ENCODE measurements at regions not wholly inside any gene's neighbourhood (a gene's known extent, or its start where the extent isn't known, plus 50 kb on each side); places are given as distances from the start of the nearest gene placed in this dataset.

GRCh38 chr10:88089498-88089897 is 226.1 kb downstream of the PTEN start:
- DNase-seq (no peak), ATAC-seq (no peak)
- peaks cover 0 to 14% (median 0%) of the 10 kb centered on the region in 9 donors for H3K9me3 Mint-ChIP-seq
- peaks cover 34 to 45% (median 42%) of the 10 kb centered on the region in 4 donors for H3K4me1 Mint-ChIP-seq
- H3K36me3 Mint-ChIP-seq = no peaks in the 10 kb centered on the region
- peak overlapping the region in 6 of 10 donors; percentile 32 to 94 (median 84) for H3K27ac Mint-ChIP-seq
- POLR2A ChIA-PET = no interaction called here
- H3K27me3 Mint-ChIP-seq = no peaks in the 10 kb centered on the region
- H3K4me3 Mint-ChIP-seq = peak overlapping the region in 1 of 10 donors; percentile 12

GRCh38 chr10:88090568-88091214 is 227.3 kb downstream of the PTEN start:
- no peak for DNase-seq
- no peaks in the 10 kb centered on the region for H3K36me3 Mint-ChIP-seq
- ATAC-seq = no peak
- POLR2A ChIA-PET = interaction anchor here (0.6 to 2.3 kb wide), 4 partner anchors 22 to 297 kb away, joined by 3 to 29 read pairs (median 5); partner anchors contain the start of genes KLLN and PTEN
- H3K27me3 Mint-ChIP-seq = no peaks in the 10 kb centered on the region
- H3K27ac Mint-ChIP-seq = peak overlapping the region; percentile 32 to 95 (median 89)
- H3K9me3 Mint-ChIP-seq = peaks cover 0 to 14% (median 0%) of the 10 kb centered on the region in 9 donors
- H3K4me1 Mint-ChIP-seq = peaks cover 35 to 50% (median 47%) of the 10 kb centered on the region in 4 donors
- H3K4me3 Mint-ChIP-seq = peak overlapping the region in 9 of 10 donors; percentile 12 to 62 (median 57)

GRCh38 chr10:88091490-88092061 is 228.2 kb downstream of the PTEN start:
- Mint-ChIP-seq H3K4me3 (peak overlapping the region in 9 of 10 donors; percentile 12 to 75 (median 57)), H3K4me1 (peaks cover 35 to 50% (median 47%) of the 10 kb centered on the region in 4 donors), H3K27me3 (no peaks in the 10 kb centered on the region), H3K36me3 (no peaks in the 10 kb centered on the region), H3K9me3 (peaks cover 0 to 14% (median 0%) of the 10 kb centered on the region in 9 donors), H3K27ac (peak overlapping the region; percentile 32 to 95 (median 88))
- peak; percentile 27 to 84 (median 70) for DNase-seq
- POLR2A ChIA-PET = interaction anchor here (0.6 to 2.3 kb wide), 8 partner anchors 9 to 491 kb away, joined by 3 to 29 read pairs (median 4); partner anchors contain the start of genes KLLN, PTEN and RNLS
- peak; percentile 96 to 99 for ATAC-seq

- H3K4me1 Mint-ChIP-seq = peaks cover 35 to 50% (median 47%) of the 10 kb centered on the region in 4 donors
- POLR2A ChIA-PET = interaction anchor here (0.7 to 2.3 kb wide), 5 partner anchors 10 to 491 kb away, joined by 4 to 29 read pairs (median 4); partner anchors contain the start of genes KLLN, PTEN and RNLS
Observed at GRCh38 chr10:88092265-88092664, 228.8 kb downstream of the PTEN start.

GRCh38 chr10:88092973-88093372 is 229.5 kb downstream of the PTEN start:
- Mint-ChIP-seq H3K27ac (peak overlapping the region in 9 of 10 donors; percentile 17 to 89 (median 58)), H3K9me3 (peaks cover 0 to 14% (median 0%) of the 10 kb centered on the region in 9 donors), H3K27me3 (no peaks in the 10 kb centered on the region), H3K4me1 (peaks cover 33 to 50% (median 47%) of the 10 kb centered on the region in 4 donors), H3K4me3 (peak overlapping the region in 1 of 10 donors; percentile 4), H3K36me3 (no peaks in the 10 kb centered on the region)
- POLR2A ChIA-PET = interaction anchor here (2.3 kb wide), 1 partner anchor 230 kb away, joined by 29 read pairs; the partner anchor contains the start of genes KLLN and PTEN
- ATAC-seq = no peak
- peak in 2 of 10 donors; percentile 9 to 17 for DNase-seq

More at GRCh38 chr10:88092265-88092664, 228.8 kb downstream of the PTEN start:
- DNase-seq (no peak), ATAC-seq (no peak)
- no peaks in the 10 kb centered on the region for H3K27me3 Mint-ChIP-seq
- peak overlapping the region in 7 of 10 donors; percentile 32 to 89 (median 58) for H3K27ac Mint-ChIP-seq
- no peaks in the 10 kb centered on the region for H3K36me3 Mint-ChIP-seq
- H3K9me3 Mint-ChIP-seq = peaks cover 0 to 14% (median 0%) of the 10 kb centered on the region in 9 donors
- H3K4me3 Mint-ChIP-seq = peak overlapping the region in 2 of 10 donors; percentile 12 to 22

- POLR2A ChIA-PET = interaction anchor here (0.7 kb wide), 1 partner anchor 802 kb away, joined by 3 read pairs; no protein-coding TSS in a partner anchor
- Mint-ChIP-seq H3K27ac (peak overlapping the region in 2 of 10 donors; percentile 7 to 46), H3K36me3 (no peaks in the 10 kb centered on the region)
Observed at GRCh38 chr10:88094795-88095194, 231.4 kb downstream of the PTEN start.

GRCh38 chr10:88095223-88095721 is 231.8 kb downstream of the PTEN start:
- no peaks in the 10 kb centered on the region for H3K27me3 Mint-ChIP-seq
- no peaks in the 10 kb centered on the region for H3K36me3 Mint-ChIP-seq
- peaks cover 0 to 6% (median 0%) of the 10 kb centered on the region in 9 donors for H3K9me3 Mint-ChIP-seq
- POLR2A ChIA-PET = no interaction called here
- peaks cover 28 to 42% (median 41%) of the 10 kb centered on the region in 4 donors for H3K4me1 Mint-ChIP-seq
- ATAC-seq = no peak
- no peak for DNase-seq
- H3K27ac Mint-ChIP-seq = peak overlapping the region in 1 of 10 donors; percentile 7
- no peak overlapping the region for H3K4me3 Mint-ChIP-seq

More at GRCh38 chr10:88094795-88095194, 231.4 kb downstream of the PTEN start:
- peaks cover 0 to 11% (median 0%) of the 10 kb centered on the region in 9 donors for H3K9me3 Mint-ChIP-seq
- ATAC-seq (no peak), DNase-seq (no peak)
- no peaks in the 10 kb centered on the region for H3K27me3 Mint-ChIP-seq
- H3K4me3 Mint-ChIP-seq = no peak overlapping the region
- H3K4me1 Mint-ChIP-seq = peaks cover 32 to 46% (median 46%) of the 10 kb centered on the region in 4 donors

- Mint-ChIP-seq H3K4me1 (peaks cover 22 to 37% (median 35%) of the 10 kb centered on the region in 4 donors), H3K9me3 (no peaks in the 10 kb centered on the region), H3K27me3 (no peaks in the 10 kb centered on the region), H3K36me3 (no peaks in the 10 kb centered on the region), H3K4me3 (no peak overlapping the region), H3K27ac (no peak overlapping the region)
- no peak for ATAC-seq
- DNase-seq = no peak
- POLR2A ChIA-PET = no interaction called here
Observed at GRCh38 chr10:88095778-88096431, 232.5 kb downstream of the PTEN start.

- Mint-ChIP-seq H3K27ac (no peak overlapping the region), H3K27me3 (no peaks in the 10 kb centered on the region), H3K4me3 (no peak overlapping the region), H3K36me3 (no peaks in the 10 kb centered on the region), H3K4me1 (peaks cover 11 to 32% (median 23%) of the 10 kb centered on the region in 4 donors), H3K9me3 (no peaks in the 10 kb centered on the region)
- POLR2A ChIA-PET = no interaction called here
- DNase-seq = no peak
- ATAC-seq = no peak
Observed at GRCh38 chr10:88097092-88097516, 233.7 kb downstream of the PTEN start.

- peaks cover 9 to 28% (median 19%) of the 10 kb centered on the region in 4 donors for H3K4me1 Mint-ChIP-seq
- no peak overlapping the region for H3K27ac Mint-ChIP-seq
- POLR2A ChIA-PET = no interaction called here
- H3K9me3 Mint-ChIP-seq = no peaks in the 10 kb centered on the region
- H3K27me3 Mint-ChIP-seq = no peaks in the 10 kb centered on the region
- no peak overlapping the region for H3K4me3 Mint-ChIP-seq
- ATAC-seq = no peak
- H3K36me3 Mint-ChIP-seq = no peaks in the 10 kb centered on the region
- DNase-seq = no peak
Observed at GRCh38 chr10:88097536-88097935, 234.1 kb downstream of the PTEN start.

GRCh38 chr10:88100281-88100680 is 236.9 kb downstream of the PTEN start:
- Mint-ChIP-seq H3K4me3 (no peak overlapping the region), H3K27me3 (no peaks in the 10 kb centered on the region), H3K27ac (no peak overlapping the region), H3K36me3 (no peaks in the 10 kb centered on the region), H3K4me1 (peaks cover 0 to 21% (median under 1%) of the 10 kb centered on the region in 4 donors), H3K9me3 (no peaks in the 10 kb centered on the region)
- no peak for DNase-seq
- POLR2A ChIA-PET = no interaction called here
- ATAC-seq = no peak

- ATAC-seq = no peak
- no peaks in the 10 kb centered on the region for H3K9me3 Mint-ChIP-seq
Observed at GRCh38 chr10:88101666-88102065, 238.2 kb downstream of the PTEN start.

More at GRCh38 chr10:88101666-88102065, 238.2 kb downstream of the PTEN start:
- peaks cover 0 to 30% (median under 1%) of the 10 kb centered on the region in 4 donors for H3K4me1 Mint-ChIP-seq
- no peaks in the 10 kb centered on the region for H3K36me3 Mint-ChIP-seq
- H3K4me3 Mint-ChIP-seq = no peak overlapping the region
- no peaks in the 10 kb centered on the region for H3K27me3 Mint-ChIP-seq
- no peak overlapping the region for H3K27ac Mint-ChIP-seq
- DNase-seq = no peak
- POLR2A ChIA-PET = no interaction called here

All from naive thymus-derived CD8-positive, alpha-beta T cell (primary cell).